Tongue (tissue), 1 donor: ENCODE measurements at regions not wholly inside any gene's neighbourhood (a gene's known extent, or its start where the extent isn't known, plus 50 kb on each side); places are given as distances from the start of the nearest gene placed in this dataset.
A peak's percentile ranks its signal among the peaks of the same experiment; 100 is the strongest.

ENCODE experiments used
- DNase-seq: peaks from one replicate; pipeline ENCODE4 v3.0.0-alpha.2; 2015

- DNase-seq: peak; percentile 68
These were observed 219.4 kb upstream of the CELF2 start for GRCh38 chr10:10798102-10798863.

- DNase-seq: no peak
These were observed 218.8 kb upstream of the CELF2 start for GRCh38 chr10:10798864-10799192.

GRCh38 chr10:10800961-10801360 lies 216.7 kb upstream of the CELF2 start:
- DNase-seq: no peak

GRCh38 chr10:10803278-10803677 lies 214.4 kb upstream of the CELF2 start:
- DNase-seq: peak; percentile 33

- DNase-seq: no peak
These were observed 213.6 kb upstream of the CELF2 start for GRCh38 chr10:10804061-10804460.

- DNase-seq: no peak
These were observed 212.5 kb upstream of the CELF2 start for GRCh38 chr10:10804998-10805740.

- DNase-seq: no peak
These were observed 210.6 kb upstream of the CELF2 start for GRCh38 chr10:10807106-10807505.

GRCh38 chr10:10811562-10811961 lies 206.1 kb upstream of the CELF2 start:
- no peak for DNase-seq

- peak; percentile 89 for DNase-seq
These were observed 204.0 kb upstream of the CELF2 start for GRCh38 chr10:10813656-10814055.

GRCh38 chr10:10814069-10814468 lies 203.6 kb upstream of the CELF2 start:
- DNase-seq: peak; percentile 63

GRCh38 chr10:10816447-10816846 lies 201.2 kb upstream of the CELF2 start:
- no peak for DNase-seq

GRCh38 chr10:10817609-10818008 lies 200.1 kb upstream of the CELF2 start:
- DNase-seq: no peak

GRCh38 chr10:10818082-10818481 lies 199.6 kb upstream of the CELF2 start:
- DNase-seq: no peak

GRCh38 chr10:10819206-10819856 lies 198.3 kb upstream of the CELF2 start:
- DNase-seq: no peak

GRCh38 chr10:10821926-10822325 lies 195.7 kb upstream of the CELF2 start:
- no peak for DNase-seq

- DNase-seq: peak; percentile 60
These were observed 193.0 kb upstream of the CELF2 start for GRCh38 chr10:10824591-10825148.

- no peak for DNase-seq
These were observed 191.5 kb upstream of the CELF2 start for GRCh38 chr10:10826125-10826524.

- no peak for DNase-seq
These were observed 189.0 kb upstream of the CELF2 start for GRCh38 chr10:10828623-10829022.

GRCh38 chr10:10829576-10829975 lies 188.1 kb upstream of the CELF2 start:
- DNase-seq: no peak

- DNase-seq: peak; percentile 67
These were observed 187.2 kb upstream of the CELF2 start for GRCh38 chr10:10830293-10830986.

- no peak for DNase-seq
These were observed 186.6 kb upstream of the CELF2 start for GRCh38 chr10:10831085-10831484.

- no peak for DNase-seq
These were observed 183.7 kb upstream of the CELF2 start for GRCh38 chr10:10833955-10834354.
